ENCODE measurements at regions not wholly inside any gene's neighbourhood (a gene's known extent, or its start where the extent isn't known, plus 50 kb on each side); places are given as distances from the start of the nearest gene placed in this dataset.

- no peak for TF ChIP-seq CTCF (IDR thresholded peaks at IDR 0.05 in 8 of 11, conservative IDR thresholded peaks at IDR 0.05 in 3 of 11)
- TF ChIP-seq POLR2A (IDR thresholded peaks at IDR 0.05): no peak
Observed at GRCh38 chr4:19700992-19701391, 550.7 kb upstream of the SLIT2 start.
